H1 (cell line): ENCODE measurements at regions not wholly inside any gene's neighbourhood (a gene's known extent, or its start where the extent isn't known, plus 50 kb on each side); places are given as distances from the start of the nearest gene placed in this dataset.

Source experiments
- CHD7 ChIP-seq: fragments of 300-600 bp; sonication (generic); IDR thresholded peaks from 2 replicates; pipeline ENCODE4 v1.7.1; 2012; ENCODE audit warnings: low read length, moderate library complexity, mild to moderate bottlenecking, inconsistent platforms; ENCODE audit not compliant: insufficient replicate concordance
- POU5F1 ChIP-seq: IDR thresholded peaks from 2 replicates; pipeline ENCODE4 v1.6.1; 2011; ENCODE audit warnings: low read depth, mild to moderate bottlenecking, low read length, moderate library complexity
- SP2 ChIP-seq: IDR thresholded peaks from 2 replicates; pipeline ENCODE4 v1.6.1; 2012; ENCODE audit warnings: mild to moderate bottlenecking, low read length, inconsistent platforms

GRCh38 chr16:6317934-6318333 is 1014.7 kb upstream of the RBFOX1 start (continued):
- peak; percentile 31 for TF ChIP-seq CHD7
- no peak for TF ChIP-seq SP2
- TF ChIP-seq POU5F1, result peak; percentile 83
- TF ChIP-seq, all 59 proteins: peak for 2
